ENCODE measurements at regions not wholly inside any gene's neighbourhood (a gene's known extent, or its start where the extent isn't known, plus 50 kb on each side); places are given as distances from the start of the nearest gene placed in this dataset.

DNA sequence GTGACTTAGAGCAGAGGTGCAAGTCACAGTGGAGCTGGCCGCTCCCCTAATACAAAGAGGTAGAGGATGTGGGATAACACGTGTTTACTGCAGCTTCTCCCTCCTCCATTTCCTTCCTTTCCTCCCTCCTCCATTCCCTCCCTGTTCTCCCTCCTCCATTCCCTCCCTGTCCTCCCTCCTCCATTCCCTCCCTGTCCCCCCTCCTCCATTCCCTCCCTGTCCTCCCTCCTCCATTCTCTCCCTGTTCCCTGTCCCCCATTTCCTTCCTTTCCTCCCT, 124.0 kb downstream of the CRYAA start:
- no peak overlapping the region for H3K4me3 ChIP-seq (ENCODE audit: low read depth, low read length)
- CTCF ChIA-PET = no interaction called here
- no peak for DNase-seq (ENCODE audit: low read depth, low spot score)
- TF ChIP-seq, protein P1, sequence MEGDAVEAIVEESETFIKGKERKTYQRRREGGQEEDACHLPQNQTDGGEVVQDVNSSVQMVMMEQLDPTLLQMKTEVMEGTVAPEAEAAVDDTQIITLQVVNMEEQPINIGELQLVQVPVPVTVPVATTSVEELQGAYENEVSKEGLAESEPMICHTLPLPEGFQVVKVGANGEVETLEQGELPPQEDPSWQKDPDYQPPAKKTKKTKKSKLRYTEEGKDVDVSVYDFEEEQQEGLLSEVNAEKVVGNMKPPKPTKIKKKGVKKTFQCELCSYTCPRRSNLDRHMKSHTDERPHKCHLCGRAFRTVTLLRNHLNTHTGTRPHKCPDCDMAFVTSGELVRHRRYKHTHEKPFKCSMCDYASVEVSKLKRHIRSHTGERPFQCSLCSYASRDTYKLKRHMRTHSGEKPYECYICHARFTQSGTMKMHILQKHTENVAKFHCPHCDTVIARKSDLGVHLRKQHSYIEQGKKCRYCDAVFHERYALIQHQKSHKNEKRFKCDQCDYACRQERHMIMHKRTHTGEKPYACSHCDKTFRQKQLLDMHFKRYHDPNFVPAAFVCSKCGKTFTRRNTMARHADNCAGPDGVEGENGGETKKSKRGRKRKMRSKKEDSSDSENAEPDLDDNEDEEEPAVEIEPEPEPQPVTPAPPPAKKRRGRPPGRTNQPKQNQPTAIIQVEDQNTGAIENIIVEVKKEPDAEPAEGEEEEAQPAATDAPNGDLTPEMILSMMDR (IDR thresholded peaks at IDR 0.05; ENCODE audit: insufficient read depth, low read length, missing control alignments) = no peak
- POLR2A ChIA-PET = no interaction called here

- TF ChIP-seq, protein P1 (IDR thresholded peaks at IDR 0.05; ENCODE audit: insufficient read depth, low read length, missing control alignments) = no peak
- DNase-seq (ENCODE audit: low read depth, low spot score) = no peak
- POLR2A ChIA-PET = no interaction called here
- CTCF ChIA-PET = no interaction called here
- H3K4me3 ChIP-seq (ENCODE audit: low read depth, low read length) = no peak overlapping the region
These were observed 123.4 kb downstream of the CRYAA start for GRCh38 chr21:43292041-43292865.

DNA sequence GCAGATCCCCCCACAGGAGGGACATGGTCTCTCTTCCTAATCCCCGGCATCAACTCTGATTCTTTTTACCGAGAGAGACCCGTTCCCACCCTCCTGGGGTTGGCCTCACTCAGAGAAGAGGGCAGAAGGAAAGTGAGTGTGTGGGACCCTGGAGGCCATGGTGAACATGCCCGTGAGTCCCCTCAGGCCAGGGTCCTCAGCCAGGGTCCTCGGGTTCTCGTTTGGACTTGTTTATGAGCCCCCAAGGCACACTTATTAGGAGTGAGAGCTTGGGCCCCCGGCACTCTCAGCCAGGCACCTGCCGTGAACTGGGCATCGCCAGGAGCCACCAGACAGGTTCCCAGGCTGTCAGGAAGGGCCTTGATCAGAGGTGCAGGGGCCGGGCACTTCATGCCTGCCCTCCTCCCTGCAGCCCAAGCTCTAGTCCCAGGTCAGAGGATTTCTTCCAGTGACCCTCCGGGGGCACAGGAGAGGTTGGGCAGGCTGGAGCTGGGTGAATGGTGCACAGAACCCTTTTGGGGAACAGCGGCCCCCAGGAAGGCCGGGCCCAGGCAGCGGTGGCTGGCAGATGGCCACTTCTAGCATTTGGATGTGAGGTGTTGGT, 122.6 kb downstream of the CRYAA start:
- TF ChIP-seq, protein P1 (IDR thresholded peaks at IDR 0.05; ENCODE audit: insufficient read depth, low read length, missing control alignments) = no peak
- ChIA-PET POLR2A (no interaction called here), CTCF (no interaction called here)
- no peak overlapping the region for H3K4me3 ChIP-seq (ENCODE audit: low read depth, low read length)
- no peak for DNase-seq (ENCODE audit: low read depth, low spot score)

- ChIA-PET CTCF (no interaction called here), POLR2A (no interaction called here)
- DNase-seq (ENCODE audit: low read depth, low spot score) = no peak
- H3K4me3 ChIP-seq (ENCODE audit: low read depth, low read length) = no peak overlapping the region
- TF ChIP-seq, protein P1 (IDR thresholded peaks at IDR 0.05; ENCODE audit: insufficient read depth, low read length, missing control alignments) = no peak
These were observed 121.9 kb downstream of the CRYAA start for GRCh38 chr21:43290421-43291346.

DNA sequence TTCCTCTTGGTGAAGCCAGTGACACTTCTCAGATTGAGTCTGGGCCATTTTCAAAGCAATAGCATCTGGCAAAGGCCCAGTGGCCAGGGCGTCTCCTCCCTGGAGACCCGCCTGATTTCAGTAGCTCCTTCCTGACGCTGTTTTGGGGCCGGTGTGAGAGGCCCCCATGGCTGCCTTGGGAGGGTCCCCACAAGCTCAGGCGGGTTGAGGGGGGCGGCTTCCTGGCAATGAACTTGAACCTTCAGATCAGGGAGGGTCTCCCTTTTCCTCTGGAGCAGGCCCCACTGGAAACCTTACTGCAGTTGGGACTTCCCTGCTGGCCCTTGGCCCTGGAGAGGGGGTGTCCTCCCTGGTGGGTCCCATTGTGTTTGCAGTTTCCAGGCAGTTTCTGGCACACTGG, 121.2 kb downstream of the CRYAA start:
- ChIA-PET POLR2A (no interaction called here), CTCF (no interaction called here)
- no peak for DNase-seq (ENCODE audit: low read depth, low spot score)
- TF ChIP-seq, protein P1 (IDR thresholded peaks at IDR 0.05; ENCODE audit: insufficient read depth, low read length, missing control alignments) = no peak
- H3K4me3 ChIP-seq (ENCODE audit: low read depth, low read length) = no peak overlapping the region

- no peak for DNase-seq (ENCODE audit: low read depth, low spot score)
- POLR2A ChIA-PET = no interaction called here
These were observed 120.6 kb downstream of the CRYAA start for GRCh38 chr21:43289442-43289841.

More at GRCh38 chr21:43289442-43289841, 120.6 kb downstream of the CRYAA start:
- CTCF ChIA-PET = no interaction called here
- H3K4me3 ChIP-seq (ENCODE audit: low read depth, low read length) = no peak overlapping the region
- TF ChIP-seq, protein P1 (IDR thresholded peaks at IDR 0.05; ENCODE audit: insufficient read depth, low read length, missing control alignments) = no peak
